Loucy (cell line): ENCODE measurements at regions not wholly inside any gene's neighbourhood (a gene's known extent, or its start where the extent isn't known, plus 50 kb on each side); places are given as distances from the start of the nearest gene placed in this dataset.

Experiments used
- H2AFZ ChIP-seq: fragments of 200-600 bp; sonication (generic); 2 replicates; pipeline ENCODE4 v1.6.0; 2016; ENCODE audit warnings: antibody characterized with exemption, mild to moderate bottlenecking, low read length, moderate library complexity
- H3F3A ChIP-seq: fragments of 200-600 bp; 2 replicates; pipeline ENCODE4 v1.6.0; 2016; ENCODE audit warnings: antibody characterized with exemption, low read depth, mild to moderate bottlenecking
- H3K27me3 ChIP-seq: fragments of 200-600 bp; sonication (generic); 2 replicates; pipeline ENCODE4 v1.6.1; 2014; ENCODE audit warnings: low read length, mild to moderate bottlenecking; ENCODE audit not compliant: insufficient read depth, poor library complexity, severe bottlenecking
- H3K36me3 ChIP-seq: fragments of 200-600 bp; sonication (generic); 2 replicates; pipeline ENCODE4 v1.6.1; 2016; ENCODE audit warnings: low read length; ENCODE audit not compliant: insufficient read depth
- H3K4me1 ChIP-seq: fragments of 200-600 bp; sonication (generic); 2 replicates; pipeline ENCODE4 v1.5.1; 2014; ENCODE audit warnings: low read length, mild to moderate bottlenecking; ENCODE audit not compliant: insufficient read depth, poor library complexity, severe bottlenecking
- H3K4me2 ChIP-seq: fragments of 200-600 bp; sonication (generic); 2 replicates; pipeline ENCODE4 v1.6.0; 2014; ENCODE audit warnings: antibody characterized with exemption, low read length, low read depth, mild to moderate bottlenecking; ENCODE audit not compliant: poor library complexity, severe bottlenecking
- H3K4me3 ChIP-seq: fragments of 200-600 bp; sonication (generic); 2 replicates; pipeline ENCODE4 v1.5.1; 2014; ENCODE audit warnings: low read length, mild to moderate bottlenecking, mixed read lengths; ENCODE audit not compliant: poor library complexity, severe bottlenecking
- H3K79me2 ChIP-seq: fragments of 200-600 bp; sonication (generic); 2 replicates; pipeline ENCODE4 v1.6.1; 2014; ENCODE audit warnings: low read length; ENCODE audit not compliant: insufficient read depth
- H3K9ac ChIP-seq: fragments of 200-600 bp; sonication (generic); 2 replicates; pipeline ENCODE4 v1.6.0; 2014; ENCODE audit warnings: mild to moderate bottlenecking, low read depth, low read length, moderate library complexity; ENCODE audit not compliant: poor library complexity, severe bottlenecking
- H3K9me2 ChIP-seq: fragments of 200-600 bp; sonication (generic); replicated peaks from 2 replicates; pipeline ENCODE4 v1.6.1; 2016; ENCODE audit warnings: low read depth, low read length, mixed read lengths
- H3K9me3 ChIP-seq: fragments of 200-600 bp; sonication (generic); 2 replicates; pipeline ENCODE4 v1.6.1; 2014; ENCODE audit warnings: mild to moderate bottlenecking, antibody characterized with exemption, low read length, low read depth; ENCODE audit not compliant: insufficient read depth
- H4K20me1 ChIP-seq: fragments of 200-600 bp; sonication (generic); 2 replicates; pipeline ENCODE4 v1.6.0; 2014; ENCODE audit warnings: antibody characterized with exemption, low read length, mild to moderate bottlenecking; ENCODE audit not compliant: insufficient read depth, poor library complexity, severe bottlenecking
- CTCF ChIP-seq: fragments of 200-600 bp; sonication (generic); conservative IDR thresholded peaks from 2 replicates; pipeline ENCODE4 v1.5.1; 2014; ENCODE audit warnings: mild to moderate bottlenecking, antibody characterized with exemption, low read length
- EZH2phosphoT487 ChIP-seq: fragments of 200-600 bp; IDR thresholded peaks from 2 replicates; pipeline ENCODE4 v1.6.1; 2018; ENCODE audit warnings: antibody characterized with exemption, mild to moderate bottlenecking, moderate library complexity, borderline replicate concordance

GRCh38 chr5:97544240-97544639, 361.2 kb upstream of the RIOK2 start:
- H3K36me3 ChIP-seq: no peaks in the 10 kb centered on the region
- H3K9ac ChIP-seq: no peak overlapping the region
- H2AFZ ChIP-seq: no peak overlapping the region
- no peaks in the 10 kb centered on the region for H3K9me3 ChIP-seq
- H3K4me1 ChIP-seq: no peaks in the 10 kb centered on the region
- H3K27me3 ChIP-seq: no peaks in the 10 kb centered on the region
- H3K9me2 ChIP-seq: no peaks in the 10 kb centered on the region
- no peaks in the 10 kb centered on the region for H4K20me1 ChIP-seq
- H3K4me3 ChIP-seq: no peak overlapping the region
- no peak overlapping the region for H3K4me2 ChIP-seq
- no peaks in the 10 kb centered on the region for H3K79me2 ChIP-seq
- TF ChIP-seq EZH2phosphoT487 (no peak), CTCF (no peak)
- no peaks in the 10 kb centered on the region for H3F3A ChIP-seq

- H3K4me1 ChIP-seq: no peaks in the 10 kb centered on the region
- TF ChIP-seq CTCF (no peak), EZH2phosphoT487 (no peak)
- H3K27me3 ChIP-seq: no peaks in the 10 kb centered on the region
- H3K36me3 ChIP-seq: no peaks in the 10 kb centered on the region
- no peak overlapping the region for H2AFZ ChIP-seq
- H3K4me2 ChIP-seq: no peak overlapping the region
- no peak overlapping the region for H3K9ac ChIP-seq
- H4K20me1 ChIP-seq: no peaks in the 10 kb centered on the region
- no peak overlapping the region for H3K4me3 ChIP-seq
- no peaks in the 10 kb centered on the region for H3K79me2 ChIP-seq
- no peaks in the 10 kb centered on the region for H3K9me2 ChIP-seq
- H3F3A ChIP-seq: no peaks in the 10 kb centered on the region
- no peaks in the 10 kb centered on the region for H3K9me3 ChIP-seq
Observed at GRCh38 chr5:97544678-97545077, 361.6 kb upstream of the RIOK2 start.

- no peaks in the 10 kb centered on the region for H3K9me3 ChIP-seq
- H3K79me2 ChIP-seq: no peaks in the 10 kb centered on the region
- no peaks in the 10 kb centered on the region for H3F3A ChIP-seq
- H3K4me3 ChIP-seq: no peak overlapping the region
- TF ChIP-seq EZH2phosphoT487: no peak
- TF ChIP-seq CTCF: no peak
- H3K4me2 ChIP-seq: no peak overlapping the region
- H3K4me1 ChIP-seq: no peaks in the 10 kb centered on the region
- no peak overlapping the region for H2AFZ ChIP-seq
- no peaks in the 10 kb centered on the region for H4K20me1 ChIP-seq
- no peaks in the 10 kb centered on the region for H3K27me3 ChIP-seq
- no peaks in the 10 kb centered on the region for H3K36me3 ChIP-seq
- no peaks in the 10 kb centered on the region for H3K9me2 ChIP-seq
- H3K9ac ChIP-seq: no peak overlapping the region
Observed at GRCh38 chr5:97545446-97545845, 362.4 kb upstream of the RIOK2 start.
